ENCODE measurements at regions not wholly inside any gene's neighbourhood (a gene's known extent, or its start where the extent isn't known, plus 50 kb on each side); places are given as distances from the start of the nearest gene placed in this dataset.
"Not testable (repeated sequence)": the region's sequence is repeated elsewhere in the genome, so short reads cannot be mapped to it uniquely, and the experiment has no call there.

DNA sequence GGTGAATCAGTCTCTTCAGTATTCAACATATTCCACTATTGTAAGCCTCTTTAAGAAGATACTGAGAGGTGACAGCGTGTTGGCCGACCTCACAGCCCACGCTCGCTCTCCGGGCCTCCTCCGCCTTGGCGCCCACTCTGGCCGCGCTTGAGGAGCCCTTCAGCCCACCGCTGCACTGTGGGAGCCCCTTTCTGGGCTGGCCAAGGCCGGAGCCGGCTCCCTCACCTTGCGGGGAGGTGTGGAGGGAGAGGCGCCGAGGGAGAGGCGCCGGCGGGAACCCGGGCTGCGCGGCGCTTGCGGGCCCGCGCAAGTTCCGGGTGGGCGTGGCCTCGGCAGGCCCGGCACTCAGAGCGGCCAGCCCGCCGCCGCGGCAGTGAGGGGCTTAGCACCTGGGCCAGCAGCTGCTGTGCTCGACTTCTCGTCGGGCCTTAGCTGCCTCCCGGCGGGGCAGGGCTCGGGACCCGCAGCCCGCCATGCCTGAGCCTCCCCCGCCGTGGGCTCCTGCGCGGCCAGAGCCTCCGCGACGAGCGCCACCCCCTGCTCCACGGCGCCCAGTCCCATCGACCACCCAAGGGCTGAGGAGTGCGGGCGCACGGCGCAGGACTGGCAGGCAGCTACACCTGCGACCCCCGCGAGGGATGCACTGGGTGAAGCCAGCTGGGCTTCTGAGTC is 306.4 kb downstream of the SEMA3D start:
- not testable (repeated sequence) for DNase-seq (ENCODE audit: low read depth)

DNA sequence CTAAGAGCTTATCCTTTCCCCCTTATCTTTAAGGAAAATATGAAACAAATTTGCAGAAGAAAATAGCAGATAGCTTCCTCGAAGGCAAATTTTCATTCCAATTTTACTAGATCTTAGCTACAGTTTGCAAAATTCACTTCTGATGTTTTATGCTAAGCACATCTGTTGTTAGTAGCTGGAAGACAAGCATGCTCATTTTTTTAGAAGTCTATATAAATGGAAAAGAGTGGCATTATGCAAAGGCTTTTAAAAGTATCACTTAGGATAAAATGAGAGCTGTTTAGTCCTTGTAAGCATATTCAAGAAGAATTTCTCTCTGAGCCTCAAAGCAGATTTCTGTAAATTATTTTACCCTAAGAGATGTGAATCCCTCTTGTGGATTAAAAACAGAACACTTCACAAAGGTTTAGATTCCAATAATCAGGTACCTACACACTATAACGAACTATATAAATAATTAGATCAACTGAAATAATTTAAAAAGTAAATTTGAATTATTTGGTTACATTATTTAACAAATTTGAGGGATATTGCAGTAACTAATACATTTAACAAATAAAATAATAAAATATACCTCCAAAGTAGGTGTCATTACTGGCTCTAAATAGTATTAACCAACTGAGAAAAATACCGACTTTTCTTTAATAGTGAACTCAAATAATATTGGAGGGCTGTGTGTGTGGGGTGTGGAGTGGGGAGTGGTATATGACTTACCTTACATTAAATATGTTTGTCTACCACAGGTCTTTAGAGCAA is 307.1 kb downstream of the SEMA3D start:
- no peak for DNase-seq (ENCODE audit: low read depth)

DNA sequence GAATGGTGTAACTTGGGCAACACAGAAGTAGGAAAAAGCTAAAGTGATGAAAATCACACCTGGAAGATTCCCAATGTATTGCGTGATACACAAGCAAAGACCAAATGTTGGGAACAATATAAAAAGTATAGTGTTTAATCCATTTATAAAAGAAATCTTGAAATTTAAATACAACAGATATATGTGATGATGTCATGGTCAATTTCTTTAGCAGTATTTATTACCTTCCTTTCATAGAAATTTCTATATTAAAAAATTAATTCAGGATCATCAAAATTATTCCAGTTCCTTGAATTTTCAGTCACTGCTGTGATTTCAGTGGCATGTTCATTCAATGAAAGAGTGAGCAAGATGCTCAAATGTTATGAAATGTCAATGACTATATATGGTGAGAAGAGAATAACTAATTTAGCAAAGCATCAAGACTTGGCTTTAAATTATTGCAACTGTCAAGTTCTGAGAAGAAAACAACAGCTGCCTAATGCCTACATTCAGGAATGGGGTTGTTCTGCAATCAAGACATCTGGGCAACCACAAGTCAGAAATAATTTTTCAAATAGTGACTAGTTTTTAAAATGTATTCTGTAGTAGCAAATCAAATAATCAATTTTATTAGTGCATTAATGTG is 308.8 kb downstream of the SEMA3D start:
- DNase-seq (ENCODE audit: low read depth) = no peak

DNA sequence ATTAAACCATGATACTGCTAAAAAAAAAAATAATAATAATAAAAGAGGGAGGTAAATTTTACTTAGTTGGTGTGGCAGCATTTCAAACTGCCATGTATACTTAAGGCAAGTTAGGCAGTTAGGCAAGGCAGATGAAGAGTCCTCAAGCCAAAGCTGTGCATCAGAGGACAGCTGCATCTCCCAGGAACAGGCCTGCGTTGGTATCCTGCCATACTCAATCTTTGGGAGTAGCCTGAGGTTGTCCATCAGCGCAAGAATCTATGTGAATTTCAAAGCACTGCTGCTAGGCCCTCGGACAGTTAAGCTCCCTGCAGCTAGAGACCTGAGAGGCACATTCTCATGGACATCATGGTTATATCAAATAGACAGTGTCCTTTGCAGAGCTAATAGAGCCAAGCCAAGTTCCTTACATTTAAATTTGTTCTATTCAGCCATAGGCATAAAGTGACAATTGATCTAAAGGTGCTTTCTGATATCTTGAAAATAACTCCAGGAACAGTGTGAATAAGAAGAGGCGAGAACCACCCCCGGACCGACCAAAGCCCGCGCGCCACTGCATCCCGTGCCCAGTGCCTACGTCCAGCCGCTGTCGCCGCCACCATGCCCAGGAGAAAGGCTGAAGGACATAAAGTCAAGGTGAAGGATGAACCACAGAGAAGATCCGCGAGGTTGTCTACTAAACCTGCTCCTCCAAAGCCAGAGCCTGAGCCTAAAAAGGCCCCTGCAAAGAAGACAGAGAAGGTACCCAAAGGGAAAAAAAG is 310.6 kb downstream of the SEMA3D start:
- no peak for DNase-seq (ENCODE audit: low read depth)

DNA sequence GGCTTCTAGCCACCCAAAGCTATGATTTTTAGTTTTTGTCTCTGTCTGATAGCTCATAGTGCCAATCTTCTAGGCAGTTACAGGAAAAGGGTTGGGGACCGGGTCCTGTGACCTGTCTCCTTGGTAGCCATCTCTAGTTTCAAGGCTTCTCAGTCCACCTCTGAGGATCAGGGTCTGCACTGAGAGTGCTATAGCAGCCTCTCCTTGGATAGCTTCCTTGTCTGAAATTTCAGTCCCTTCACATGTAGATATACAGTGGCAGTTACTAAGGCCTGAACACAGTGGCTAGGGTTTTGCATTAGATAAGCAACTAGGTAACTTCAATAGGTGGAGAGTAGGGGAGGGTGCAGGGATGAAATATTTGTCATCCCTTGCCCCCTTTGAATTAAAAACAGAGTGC is 321.3 kb downstream of the SEMA3D start:
- DNase-seq (ENCODE audit: low read depth) = no peak

DNA sequence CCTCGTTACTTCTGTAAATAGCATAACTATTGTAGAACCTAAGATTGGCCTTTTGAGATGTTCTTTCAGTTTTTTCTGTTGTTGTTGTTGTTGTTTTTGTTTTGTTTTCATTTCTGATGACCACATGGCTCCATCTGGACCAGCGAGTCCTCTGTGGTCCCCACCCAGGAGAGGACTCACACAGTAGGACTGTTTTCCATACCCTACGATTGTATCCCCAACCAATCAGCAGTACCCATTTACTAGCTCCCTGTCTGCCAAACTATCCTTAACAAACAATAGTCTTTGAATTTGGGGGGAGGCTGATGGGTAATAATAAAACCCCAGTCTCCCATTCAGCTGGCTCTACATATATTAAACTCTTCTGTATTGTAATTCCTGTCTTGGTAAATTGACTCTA is 329.5 kb downstream of the SEMA3D start:
- DNase-seq (ENCODE audit: low read depth) = no peak

GRCh38 chr7:84855758-84856157 is 331.1 kb downstream of the SEMA3D start:
- DNase-seq (ENCODE audit: low read depth) = no peak

DNA sequence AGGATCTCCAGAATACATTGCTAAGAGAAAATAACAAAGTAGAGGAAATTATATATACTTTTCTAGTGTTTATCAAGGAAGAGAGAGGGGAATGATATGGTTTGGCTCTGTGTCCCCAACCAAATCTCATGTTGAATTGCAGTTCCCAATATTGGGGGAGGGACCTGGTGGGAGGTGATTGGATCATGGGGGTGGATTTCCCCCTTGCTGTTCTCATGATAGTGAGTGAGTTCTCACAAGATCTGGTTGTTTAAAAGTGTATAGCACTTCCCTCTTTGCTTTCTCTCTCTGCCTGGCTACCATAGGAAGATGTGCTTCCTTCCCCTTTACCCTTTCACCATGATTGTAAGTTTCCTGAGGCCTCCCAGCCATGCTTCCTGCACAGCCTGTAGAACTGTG is 337.9 kb downstream of the SEMA3D start:
- not testable (repeated sequence) for DNase-seq (ENCODE audit: low read depth)

DNA sequence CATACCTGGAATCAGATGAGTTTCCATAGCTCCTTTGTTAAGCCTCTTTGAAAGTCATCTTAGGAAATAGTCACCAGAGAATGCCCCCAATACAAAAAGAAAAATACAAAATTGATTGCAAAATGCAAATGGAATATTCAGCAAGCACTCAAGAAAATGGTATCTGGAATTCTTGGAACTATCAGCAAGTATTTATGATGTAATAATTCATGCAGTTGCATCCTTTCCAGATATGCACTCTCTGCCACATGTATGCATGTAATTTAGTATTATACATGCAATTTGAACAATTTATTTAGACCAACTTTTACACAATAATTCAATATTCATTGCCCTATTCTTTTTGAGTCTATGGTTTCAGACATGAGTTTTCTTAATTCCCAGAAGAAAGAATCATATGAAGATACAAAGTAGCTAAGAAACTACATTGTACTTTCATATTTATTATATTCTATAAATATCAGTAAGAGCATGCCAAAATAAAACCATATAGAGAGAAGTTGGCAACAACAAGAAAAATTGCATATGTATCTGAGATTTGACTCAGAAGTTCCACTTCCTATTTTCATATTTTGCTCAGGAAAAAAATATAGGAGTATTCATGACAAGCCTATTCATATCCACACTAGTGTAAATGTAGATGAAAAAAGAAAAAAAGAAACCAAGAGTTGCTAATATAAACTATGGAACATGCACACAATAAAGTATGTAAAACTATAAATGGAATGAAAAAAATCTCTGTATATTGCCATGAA is 338.5 kb downstream of the SEMA3D start:
- DNase-seq (ENCODE audit: low read depth) = no peak

- DNase-seq (ENCODE audit: low read depth) = no peak
Observed at GRCh38 chr7:84847790-84848189, 339.1 kb downstream of the SEMA3D start.

DNA sequence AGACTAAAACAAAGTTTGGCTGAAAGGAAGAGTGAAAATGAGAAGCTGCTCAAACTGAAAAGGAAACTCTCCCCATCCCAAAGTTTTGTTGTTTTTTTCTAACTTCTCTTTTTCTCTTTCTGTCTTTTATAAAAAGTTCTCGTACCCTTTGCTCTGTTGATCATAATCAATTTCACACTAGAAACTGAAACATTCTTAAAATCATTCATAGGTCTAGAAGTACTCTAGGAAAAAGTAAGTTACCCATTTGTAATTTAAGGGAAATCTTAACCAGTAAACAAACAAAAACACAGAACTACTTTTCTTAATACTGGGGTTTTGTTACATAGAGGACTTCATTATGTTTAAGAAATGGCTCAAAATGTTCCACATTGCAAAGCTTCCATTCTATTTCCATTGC is 339.8 kb downstream of the SEMA3D start:
- no peak for DNase-seq (ENCODE audit: low read depth)

- DNase-seq (ENCODE audit: low read depth) = no peak
Observed at GRCh38 chr7:84845971-84846370, 340.9 kb downstream of the SEMA3D start.

GRCh38 chr7:84844771-84845170 is 342.1 kb downstream of the SEMA3D start:
- DNase-seq (ENCODE audit: low read depth) = no peak

DNA sequence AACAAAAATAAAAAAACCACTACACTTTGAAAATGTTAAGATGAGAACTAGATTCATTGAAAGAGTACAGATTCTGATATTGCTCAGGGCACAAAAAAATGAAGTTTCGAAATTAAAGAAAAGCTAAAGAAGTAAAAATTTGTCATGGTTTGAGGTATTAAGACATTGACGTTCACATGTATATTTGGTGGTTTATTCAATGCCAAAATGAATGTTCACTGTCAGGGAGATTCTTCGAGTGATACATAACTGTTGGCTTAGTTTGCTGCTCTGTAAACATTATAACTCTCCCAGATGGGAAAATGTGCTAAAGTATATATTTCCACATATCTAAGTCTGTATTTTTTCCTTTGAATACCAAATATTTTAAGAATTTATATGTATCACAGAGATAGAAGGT is 345.0 kb downstream of the SEMA3D start:
- no peak for DNase-seq (ENCODE audit: low read depth)

DNA sequence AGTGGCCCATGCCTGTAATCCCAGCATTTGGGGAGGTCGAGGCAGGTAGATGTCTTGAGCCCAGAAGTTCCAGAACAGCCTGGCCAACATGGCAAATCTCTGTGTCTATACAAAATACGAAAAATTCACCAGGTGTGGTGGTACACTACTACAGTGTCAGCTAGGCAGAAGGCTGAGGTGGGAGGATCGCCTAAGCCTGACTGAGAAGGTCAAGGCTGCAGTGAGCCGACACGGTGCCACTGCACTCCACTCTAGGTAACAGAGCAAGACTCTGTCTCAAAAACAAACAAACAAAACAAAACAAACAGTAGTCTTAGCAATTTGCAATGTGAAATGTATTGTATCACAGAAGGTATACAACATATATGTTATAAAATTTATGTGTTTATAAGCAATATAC is 348.0 kb downstream of the SEMA3D start:
- no peak for DNase-seq (ENCODE audit: low read depth)

DNA sequence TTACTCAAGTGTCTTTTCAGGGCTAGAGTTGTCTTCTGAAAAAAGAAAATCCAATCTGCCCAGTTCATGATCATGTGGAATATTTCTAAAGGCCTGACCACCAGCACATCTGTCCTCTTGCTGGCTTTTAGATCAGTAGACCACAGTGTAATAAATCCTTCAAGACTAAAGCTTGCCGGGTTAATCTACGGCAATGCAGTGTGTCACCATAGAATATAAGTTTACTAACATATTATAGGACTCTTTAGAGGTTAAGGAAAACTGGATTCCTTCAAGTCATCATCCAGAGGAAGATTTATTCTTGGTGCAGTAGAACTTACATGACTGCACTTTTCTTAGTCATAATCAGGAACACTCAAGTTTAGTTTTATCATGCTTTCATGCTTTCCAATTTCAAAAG is 349.5 kb downstream of the SEMA3D start:
- DNase-seq (ENCODE audit: low read depth) = no peak

DNA sequence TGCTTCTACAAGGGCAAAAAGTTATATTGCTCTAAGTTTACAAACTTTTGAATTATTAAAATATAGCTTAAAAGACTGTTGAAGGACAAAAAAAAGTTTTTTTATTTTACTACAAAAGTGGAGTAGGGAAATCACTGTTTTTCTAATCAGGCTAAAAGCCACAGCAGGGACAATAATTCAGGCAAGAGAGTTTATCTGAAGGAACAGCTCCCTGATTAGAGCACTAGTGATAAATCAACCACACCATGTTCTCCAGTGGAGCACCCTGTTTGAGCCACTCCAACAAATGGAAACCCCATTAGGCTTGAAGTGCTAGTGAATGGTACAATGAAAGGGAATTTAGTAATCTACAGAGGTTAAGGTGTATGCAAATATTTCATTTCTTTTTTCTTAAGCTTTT is 357.1 kb downstream of the SEMA3D start:
- no peak for DNase-seq (ENCODE audit: low read depth)

- no peak for DNase-seq (ENCODE audit: low read depth)
Observed at GRCh38 chr7:84824057-84824651, 362.7 kb downstream of the SEMA3D start.

DNA sequence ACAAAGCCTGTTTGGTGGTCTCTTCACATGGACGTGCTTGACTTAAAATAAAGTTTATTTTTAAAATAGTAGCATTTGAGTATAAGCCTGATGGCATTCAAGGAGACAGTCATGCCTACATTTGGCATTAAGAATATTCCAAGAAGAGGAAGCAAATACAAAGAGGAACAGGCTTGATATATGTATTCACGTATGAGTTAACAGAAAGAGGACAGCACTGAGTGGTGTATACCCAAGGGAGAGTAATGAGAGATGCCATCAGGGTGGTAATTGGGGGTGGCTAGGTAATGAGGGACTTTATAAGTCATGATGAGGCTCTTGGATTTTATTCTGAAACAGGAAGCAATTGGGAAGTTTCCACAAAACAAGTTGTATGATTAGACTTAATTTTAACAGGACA is 363.3 kb downstream of the SEMA3D start:
- no peak for DNase-seq (ENCODE audit: low read depth)

DNA sequence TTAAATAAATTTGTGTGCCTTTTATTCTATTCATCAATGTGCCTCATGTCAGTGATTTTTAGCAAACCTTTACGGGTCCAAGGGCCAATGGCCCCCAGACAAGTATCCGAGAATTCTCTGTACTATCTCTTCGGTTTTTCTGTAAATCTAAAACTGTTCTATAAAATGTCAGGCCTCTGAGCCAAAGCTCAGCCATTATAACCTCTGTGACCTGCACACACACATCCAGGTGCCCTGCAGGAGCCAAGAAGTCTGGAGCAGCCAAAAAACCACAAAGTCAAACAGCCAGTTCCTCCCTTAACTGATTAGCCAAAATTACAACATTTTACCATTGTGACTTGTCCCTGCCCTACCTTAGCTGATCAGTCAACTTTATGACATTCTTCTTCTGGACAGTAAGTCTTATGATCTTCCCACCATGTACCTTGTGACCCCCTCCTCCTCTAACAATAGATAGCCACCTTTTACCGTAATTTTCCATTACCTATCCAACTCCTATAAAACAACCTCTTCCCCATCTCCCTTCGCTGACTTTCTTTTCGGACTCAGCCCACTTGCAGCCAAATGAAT is 363.8 kb downstream of the SEMA3D start:
- DNase-seq (ENCODE audit: low read depth) = no peak

Data from HS-27A (cell line).